ENCODE measurements at regions not wholly inside any gene's neighbourhood (a gene's known extent, or its start where the extent isn't known, plus 50 kb on each side); places are given as distances from the start of the nearest gene placed in this dataset.

DNA sequence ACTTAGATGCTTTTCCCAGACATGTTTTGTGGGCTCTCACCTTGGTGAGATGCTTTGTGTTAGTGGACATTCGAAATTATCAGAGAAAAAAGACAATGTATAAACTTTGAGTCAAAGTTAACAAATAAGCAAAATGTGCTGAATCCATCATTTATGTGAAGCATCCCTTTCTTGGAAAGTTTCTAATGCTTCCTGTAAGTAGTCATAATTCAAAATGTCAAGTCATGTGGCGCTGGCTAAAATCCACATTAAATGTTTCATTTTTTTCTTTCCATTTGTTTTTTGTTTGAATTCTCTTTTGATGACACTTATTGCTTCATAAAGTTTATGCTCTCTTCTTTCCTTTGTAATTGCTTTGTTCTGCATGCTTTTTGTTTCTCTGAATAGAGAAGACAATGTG, 107.2 kb upstream of the CENPW start:
- Histone ChIP-seq H3K4me3 (ENCODE audit: low read length in 2 of 2) (no peak overlapping the region), H3K9me3 (ENCODE audit: control insufficient read depth, low read length) (peaks cover 2% of the 10 kb centered on the region), H3K27ac (ENCODE audit: low read depth in 1 of 2, low read length in 2 of 2) (no peak overlapping the region), H3K27me3 (ENCODE audit: control insufficient read depth in 1 of 2, insufficient read depth in 2 of 2, low read length in 1 of 2) (peaks cover 0 to 1% of the 10 kb centered on the region in 2 donors), H3K4me1 (ENCODE audit: control insufficient read depth in 1 of 2, insufficient read depth in 2 of 2, low read length in 2 of 2) (no peaks in the 10 kb centered on the region), H3K36me3 (ENCODE audit: control insufficient read depth in 1 of 2, insufficient read depth in 2 of 2, low read length in 1 of 2) (no peaks in the 10 kb centered on the region)
- DNase-seq (no peak), ATAC-seq (ENCODE audit: low FRiP score) (no peak)
- intact Hi-C loops (cut with DNase I), result no loop called here
- 41 to 46% methylated on average over 2 of the region's 2 CpGs for WGBS, 2 donors

DNA sequence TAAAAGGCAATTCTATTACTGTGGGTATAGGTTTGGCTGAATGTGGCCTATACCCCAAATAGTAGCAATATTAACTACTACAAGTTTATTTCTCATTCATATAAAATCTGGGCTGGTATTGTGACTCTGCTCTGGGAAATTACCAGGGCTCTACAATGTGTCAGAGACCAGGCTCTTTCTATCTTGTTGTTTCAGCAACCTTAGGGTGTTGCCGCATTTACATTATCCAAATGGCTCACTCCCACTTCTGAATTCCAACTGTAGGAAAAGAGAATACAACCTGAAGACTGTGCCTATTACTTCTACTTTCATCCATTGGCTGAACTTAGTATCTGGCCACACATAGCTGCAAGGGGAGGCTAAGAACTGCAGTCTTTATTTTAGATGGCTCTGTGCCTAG, 106.7 kb upstream of the CENPW start:
- Histone ChIP-seq H3K36me3 (ENCODE audit: control insufficient read depth in 1 of 2, insufficient read depth in 2 of 2, low read length in 1 of 2) (no peaks in the 10 kb centered on the region), H3K27ac (ENCODE audit: low read depth in 1 of 2, low read length in 2 of 2) (no peak overlapping the region), H3K9me3 (ENCODE audit: control insufficient read depth, low read length) (peaks cover 2% of the 10 kb centered on the region), H3K4me1 (ENCODE audit: control insufficient read depth in 1 of 2, insufficient read depth in 2 of 2, low read length in 2 of 2) (no peaks in the 10 kb centered on the region), H3K27me3 (ENCODE audit: control insufficient read depth in 1 of 2, insufficient read depth in 2 of 2, low read length in 1 of 2) (peaks cover 0 to 1% of the 10 kb centered on the region in 2 donors), H3K4me3 (ENCODE audit: low read length in 2 of 2) (no peak overlapping the region)
- WGBS, 2 donors, result 96 to 97% methylated on average over 1 of the region's 1 CpG
- intact Hi-C loops (cut with DNase I), result no loop called here
- ATAC-seq (ENCODE audit: low FRiP score), result no peak
- no peak for DNase-seq

DNA sequence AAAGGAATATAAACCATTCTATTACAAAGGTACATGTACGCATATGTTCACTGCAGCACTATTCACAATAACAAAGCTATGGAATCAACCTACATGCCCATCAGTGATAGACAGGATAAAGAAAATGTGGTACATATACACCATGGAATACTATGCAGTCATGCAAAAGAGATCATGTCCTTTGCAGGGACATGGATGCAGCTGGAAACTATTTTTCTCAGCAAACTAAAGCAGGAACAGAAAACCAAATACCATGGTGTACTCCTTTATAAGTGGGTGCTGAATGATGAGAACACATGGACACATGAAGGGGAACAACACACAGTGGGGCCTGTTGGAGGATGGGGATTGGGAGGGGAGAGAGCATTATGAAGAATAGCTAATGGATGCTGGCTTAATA, 104.6 kb upstream of the CENPW start:
- intact Hi-C loops (cut with DNase I), result no loop called here
- H3K36me3 ChIP-seq (ENCODE audit: control insufficient read depth in 1 of 2, insufficient read depth in 2 of 2, low read length in 1 of 2), result no peaks in the 10 kb centered on the region
- H3K9me3 ChIP-seq (ENCODE audit: control insufficient read depth, low read length), result peaks cover 2% of the 10 kb centered on the region
- no peak overlapping the region for H3K27ac ChIP-seq (ENCODE audit: low read depth in 1 of 2, low read length in 2 of 2)
- 98 to 100% methylated on average over 1 of the region's 1 CpG for WGBS, 2 donors
- no peak for ATAC-seq (ENCODE audit: low FRiP score)
- H3K4me1 ChIP-seq (ENCODE audit: control insufficient read depth in 1 of 2, insufficient read depth in 2 of 2, low read length in 2 of 2), result no peaks in the 10 kb centered on the region
- peaks cover 0 to 1% of the 10 kb centered on the region in 2 donors for H3K27me3 ChIP-seq (ENCODE audit: control insufficient read depth in 1 of 2, insufficient read depth in 2 of 2, low read length in 1 of 2)
- H3K4me3 ChIP-seq (ENCODE audit: low read length in 2 of 2), result no peak overlapping the region
- DNase-seq, result no peak

DNA sequence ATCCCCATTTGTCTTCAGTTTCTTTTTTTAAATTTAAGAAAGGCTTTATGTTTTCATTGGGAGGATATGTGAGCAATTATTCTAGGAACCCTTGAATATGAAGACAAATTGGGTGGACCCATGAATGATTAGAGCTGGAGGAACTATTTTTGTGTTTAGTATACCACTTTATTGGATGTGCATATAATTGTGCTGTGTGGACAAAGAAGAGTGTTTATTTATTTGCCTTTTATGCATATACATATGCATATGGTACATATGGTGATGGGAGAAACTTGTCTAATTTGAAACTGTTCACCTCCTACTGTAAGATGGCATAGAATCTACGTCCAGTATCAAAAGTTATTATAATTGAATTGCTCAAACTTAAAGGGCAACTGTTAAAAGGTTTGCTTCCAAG, 94.8 kb upstream of the CENPW start:
- WGBS, 2 donors, result 76% methylated on average over 1 of the region's 1 CpG
- intact Hi-C loops (cut with DNase I), result no loop called here

DNA sequence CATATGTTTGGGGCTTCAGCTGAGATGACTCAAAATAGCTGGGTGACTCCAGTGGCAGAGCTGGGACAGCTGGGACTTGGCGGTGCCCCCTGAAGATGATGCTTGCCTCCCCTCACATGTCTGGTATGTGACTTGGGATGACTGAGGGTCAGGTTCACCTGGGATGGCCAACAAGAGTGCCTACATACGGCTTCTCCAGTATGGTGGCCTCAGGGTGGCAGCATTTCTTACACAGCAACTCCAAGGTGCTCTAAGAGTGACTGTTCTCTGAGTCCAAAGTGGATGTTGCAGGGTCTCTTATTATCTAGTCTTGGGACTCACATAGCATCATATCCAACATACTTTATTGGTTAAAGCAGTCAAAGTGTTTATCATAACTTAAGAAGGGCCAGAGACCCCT, 87.8 kb upstream of the CENPW start:
- no peak overlapping the region for H3K27ac ChIP-seq (ENCODE audit: low read depth in 1 of 2, low read length in 2 of 2)
- DNase-seq (no peak), ATAC-seq (ENCODE audit: low FRiP score) (no peak)
- no peaks in the 10 kb centered on the region for H3K36me3 ChIP-seq (ENCODE audit: control insufficient read depth in 1 of 2, insufficient read depth in 2 of 2, low read length in 1 of 2)
- H3K4me1 ChIP-seq (ENCODE audit: control insufficient read depth in 1 of 2, insufficient read depth in 2 of 2, low read length in 2 of 2), result no peaks in the 10 kb centered on the region
- H3K27me3 ChIP-seq (ENCODE audit: control insufficient read depth in 1 of 2, insufficient read depth in 2 of 2, low read length in 1 of 2), result no peaks in the 10 kb centered on the region
- 87 to 95% methylated on average over 2 of the region's 2 CpGs for WGBS, 2 donors
- peaks cover 1% of the 10 kb centered on the region for H3K9me3 ChIP-seq (ENCODE audit: control insufficient read depth, low read length)
- intact Hi-C loops (cut with DNase I), result no loop called here
- H3K4me3 ChIP-seq (ENCODE audit: low read length in 2 of 2), result no peak overlapping the region

More for the DNA sequence above, 94.8 kb upstream of the CENPW start:
- Histone ChIP-seq H3K9me3 (ENCODE audit: control insufficient read depth, low read length) (no peaks in the 10 kb centered on the region), H3K36me3 (ENCODE audit: control insufficient read depth in 1 of 2, insufficient read depth in 2 of 2, low read length in 1 of 2) (no peaks in the 10 kb centered on the region), H3K4me3 (ENCODE audit: low read length in 2 of 2) (no peak overlapping the region), H3K4me1 (ENCODE audit: control insufficient read depth in 1 of 2, insufficient read depth in 2 of 2, low read length in 2 of 2) (no peaks in the 10 kb centered on the region), H3K27ac (ENCODE audit: low read depth in 1 of 2, low read length in 2 of 2) (no peak overlapping the region), H3K27me3 (ENCODE audit: control insufficient read depth in 1 of 2, insufficient read depth in 2 of 2, low read length in 1 of 2) (no peaks in the 10 kb centered on the region)
- ATAC-seq (ENCODE audit: low FRiP score), result no peak
- DNase-seq, result no peak

GRCh38 chr6:126253431-126253830, 86.5 kb upstream of the CENPW start:
- 87 to 88% methylated on average over 2 of the region's 2 CpGs for WGBS, 2 donors
- H3K27ac ChIP-seq (ENCODE audit: low read depth in 1 of 2, low read length in 2 of 2), result no peak overlapping the region
- DNase-seq (no peak), ATAC-seq (ENCODE audit: low FRiP score) (no peak)
- peaks cover 1% of the 10 kb centered on the region for H3K9me3 ChIP-seq (ENCODE audit: control insufficient read depth, low read length)
- no peaks in the 10 kb centered on the region for H3K4me1 ChIP-seq (ENCODE audit: control insufficient read depth in 1 of 2, insufficient read depth in 2 of 2, low read length in 2 of 2)
- no peaks in the 10 kb centered on the region for H3K36me3 ChIP-seq (ENCODE audit: control insufficient read depth in 1 of 2, insufficient read depth in 2 of 2, low read length in 1 of 2)
- intact Hi-C loops (cut with DNase I), result no loop called here
- H3K4me3 ChIP-seq (ENCODE audit: low read length in 2 of 2), result no peak overlapping the region
- no peaks in the 10 kb centered on the region for H3K27me3 ChIP-seq (ENCODE audit: control insufficient read depth in 1 of 2, insufficient read depth in 2 of 2, low read length in 1 of 2)

- H3K27ac ChIP-seq (ENCODE audit: low read depth in 1 of 2, low read length in 2 of 2), result no peak overlapping the region
- intact Hi-C loops (cut with DNase I), result no loop called here
- WGBS, 2 donors, result 96 to 98% methylated on average over 18 of the region's 18 CpGs
- no peaks in the 10 kb centered on the region for H3K4me1 ChIP-seq (ENCODE audit: control insufficient read depth in 1 of 2, insufficient read depth in 2 of 2, low read length in 2 of 2)
- no peaks in the 10 kb centered on the region for H3K36me3 ChIP-seq (ENCODE audit: control insufficient read depth in 1 of 2, insufficient read depth in 2 of 2, low read length in 1 of 2)
- H3K4me3 ChIP-seq (ENCODE audit: low read length in 2 of 2), result no peak overlapping the region
- H3K27me3 ChIP-seq (ENCODE audit: control insufficient read depth in 1 of 2, insufficient read depth in 2 of 2, low read length in 1 of 2), result no peaks in the 10 kb centered on the region
- peak in 1 of 2 donors; percentile 65 for DNase-seq
- peaks cover 4% of the 10 kb centered on the region for H3K9me3 ChIP-seq (ENCODE audit: control insufficient read depth, low read length)
- ATAC-seq (ENCODE audit: low FRiP score), result no peak
These were observed 81.8 kb upstream of the CENPW start for GRCh38 chr6:126258150-126258549.

- WGBS, 2 donors, result 96 to 99% methylated on average over 7 of the region's 7 CpGs
- intact Hi-C loops (cut with DNase I), result no loop called here
- H3K27ac ChIP-seq (ENCODE audit: low read depth in 1 of 2, low read length in 2 of 2), result no peak overlapping the region
These were observed 78.0 kb upstream of the CENPW start for GRCh38 chr6:126261792-126262421.

DNA sequence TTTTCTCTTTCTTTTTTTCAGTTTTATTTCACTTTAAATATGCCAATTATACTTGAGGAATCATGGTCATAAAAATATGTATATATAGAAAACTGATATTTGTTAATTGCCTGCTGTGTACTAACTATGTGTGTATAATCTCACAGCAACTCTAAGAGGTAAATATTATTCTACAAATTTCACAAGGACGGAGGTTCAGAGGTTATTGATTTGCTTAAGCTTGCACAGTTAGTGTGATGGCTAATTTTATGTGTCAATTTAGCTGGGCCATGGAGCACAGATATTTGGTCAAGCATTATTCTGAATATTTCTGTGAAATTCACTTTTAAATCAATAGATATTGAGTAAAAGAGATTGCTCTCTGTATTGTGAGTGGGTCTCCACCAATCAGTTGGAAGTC, 75.7 kb upstream of the CENPW start:
- no peaks in the 10 kb centered on the region for H3K36me3 ChIP-seq (ENCODE audit: control insufficient read depth in 1 of 2, insufficient read depth in 2 of 2, low read length in 1 of 2)
- H3K27ac ChIP-seq (ENCODE audit: low read depth in 1 of 2, low read length in 2 of 2), result no peak overlapping the region
- ATAC-seq (ENCODE audit: low FRiP score) (no peak), DNase-seq (no peak)
- peaks cover 3% of the 10 kb centered on the region for H3K9me3 ChIP-seq (ENCODE audit: control insufficient read depth, low read length)
- no peaks in the 10 kb centered on the region for H3K27me3 ChIP-seq (ENCODE audit: control insufficient read depth in 1 of 2, insufficient read depth in 2 of 2, low read length in 1 of 2)
- H3K4me1 ChIP-seq (ENCODE audit: control insufficient read depth in 1 of 2, insufficient read depth in 2 of 2, low read length in 2 of 2), result no peaks in the 10 kb centered on the region
- intact Hi-C loops (cut with DNase I), result no loop called here
- no peak overlapping the region for H3K4me3 ChIP-seq (ENCODE audit: low read length in 2 of 2)
- 93 to 100% methylated on average over 1 of the region's 1 CpG for WGBS, 2 donors

More at GRCh38 chr6:126261792-126262421, 78.0 kb upstream of the CENPW start:
- peak; percentile 7 for ATAC-seq (ENCODE audit: low FRiP score)
- Histone ChIP-seq H3K27me3 (ENCODE audit: control insufficient read depth in 1 of 2, insufficient read depth in 2 of 2, low read length in 1 of 2) (no peaks in the 10 kb centered on the region), H3K4me1 (ENCODE audit: control insufficient read depth in 1 of 2, insufficient read depth in 2 of 2, low read length in 2 of 2) (no peaks in the 10 kb centered on the region), H3K36me3 (ENCODE audit: control insufficient read depth in 1 of 2, insufficient read depth in 2 of 2, low read length in 1 of 2) (no peaks in the 10 kb centered on the region), H3K4me3 (ENCODE audit: low read length in 2 of 2) (no peak overlapping the region), H3K9me3 (ENCODE audit: control insufficient read depth, low read length) (peaks cover 3% of the 10 kb centered on the region)
- no peak for DNase-seq

Measured in aorta (tissue), 5 donors.